Fibroblast of pulmonary artery (primary cell): ENCODE measurements at regions not wholly inside any gene's neighbourhood (a gene's known extent, or its start where the extent isn't known, plus 50 kb on each side); places are given as distances from the start of the nearest gene placed in this dataset.

ENCODE experiments used
- DNase-seq: peaks from one replicate; pipeline ENCODE4 v3.0.0-alpha.2; 2010; ENCODE audit warnings: low read depth
- H3K4me3 ChIP-seq: replicated peaks from 2 replicates; pipeline ENCODE4 v1.5.1; 2011; ENCODE audit warnings: low read depth, mild to moderate bottlenecking, control low read depth, low read length, moderate library complexity
- TF ChIP-seq, protein P1 (sequence below): IDR thresholded peaks from 2 replicates; pipeline ENCODE4 v1.5.1; 2011; ENCODE audit warnings: mild to moderate bottlenecking, control low read depth, low read length, inconsistent platforms; ENCODE audit errors: missing control alignments

GRCh38 chr3:14279626-14280061, 101.0 kb downstream of the LSM3 start:
- no peak overlapping the region for H3K4me3 ChIP-seq
- no peak for DNase-seq
- TF ChIP-seq, protein P1, sequence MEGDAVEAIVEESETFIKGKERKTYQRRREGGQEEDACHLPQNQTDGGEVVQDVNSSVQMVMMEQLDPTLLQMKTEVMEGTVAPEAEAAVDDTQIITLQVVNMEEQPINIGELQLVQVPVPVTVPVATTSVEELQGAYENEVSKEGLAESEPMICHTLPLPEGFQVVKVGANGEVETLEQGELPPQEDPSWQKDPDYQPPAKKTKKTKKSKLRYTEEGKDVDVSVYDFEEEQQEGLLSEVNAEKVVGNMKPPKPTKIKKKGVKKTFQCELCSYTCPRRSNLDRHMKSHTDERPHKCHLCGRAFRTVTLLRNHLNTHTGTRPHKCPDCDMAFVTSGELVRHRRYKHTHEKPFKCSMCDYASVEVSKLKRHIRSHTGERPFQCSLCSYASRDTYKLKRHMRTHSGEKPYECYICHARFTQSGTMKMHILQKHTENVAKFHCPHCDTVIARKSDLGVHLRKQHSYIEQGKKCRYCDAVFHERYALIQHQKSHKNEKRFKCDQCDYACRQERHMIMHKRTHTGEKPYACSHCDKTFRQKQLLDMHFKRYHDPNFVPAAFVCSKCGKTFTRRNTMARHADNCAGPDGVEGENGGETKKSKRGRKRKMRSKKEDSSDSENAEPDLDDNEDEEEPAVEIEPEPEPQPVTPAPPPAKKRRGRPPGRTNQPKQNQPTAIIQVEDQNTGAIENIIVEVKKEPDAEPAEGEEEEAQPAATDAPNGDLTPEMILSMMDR = no peak

- no peak for DNase-seq
- no peak overlapping the region for H3K4me3 ChIP-seq
- TF ChIP-seq, protein P1 = no peak
These were observed 101.7 kb downstream of the LSM3 start for GRCh38 chr3:14280326-14280725.

DNA sequence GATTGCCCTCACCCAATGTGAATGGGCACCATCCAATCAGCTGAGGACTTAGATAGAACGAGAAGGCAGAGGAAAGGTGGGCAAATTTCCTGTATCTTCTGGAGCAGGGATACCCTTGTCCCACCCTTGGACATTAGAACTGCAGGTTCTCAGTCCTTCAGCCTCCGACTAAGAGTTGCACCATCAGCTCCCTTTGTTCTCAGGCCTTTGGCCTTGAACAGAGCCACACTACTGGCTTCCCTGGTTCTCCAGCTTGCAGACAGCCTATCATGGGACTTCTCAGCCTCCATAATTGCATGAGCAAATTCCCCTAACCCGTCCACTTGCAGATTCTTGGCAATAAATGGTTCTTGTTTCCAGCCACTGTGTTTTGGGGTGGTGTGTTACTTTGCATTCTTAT, 102.4 kb downstream of the LSM3 start:
- no peak overlapping the region for H3K4me3 ChIP-seq
- no peak for DNase-seq
- TF ChIP-seq, protein P1 = no peak

GRCh38 chr3:14282001-14282705, 103.5 kb downstream of the LSM3 start:
- DNase-seq = no peak
- TF ChIP-seq, protein P1 = no peak
- H3K4me3 ChIP-seq = no peak overlapping the region

DNA sequence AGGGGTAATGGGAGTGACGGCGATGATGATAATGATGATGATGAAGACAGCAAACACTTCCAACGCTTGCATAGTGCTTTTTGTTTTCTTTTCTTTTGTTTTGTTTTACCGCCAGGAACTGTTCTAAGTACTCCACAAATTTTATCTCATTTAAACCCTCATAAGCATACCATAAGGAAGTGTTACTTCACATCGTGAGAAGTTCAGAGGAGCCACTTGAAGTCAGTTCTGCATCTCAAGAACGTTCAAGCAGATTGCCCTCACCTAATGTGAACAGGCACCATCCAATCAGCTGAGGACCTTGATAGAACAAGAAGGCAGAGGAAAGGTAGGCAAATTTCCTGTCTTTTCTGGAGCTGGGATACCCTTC, 104.1 kb downstream of the LSM3 start:
- no peak for DNase-seq
- H3K4me3 ChIP-seq = no peak overlapping the region
- TF ChIP-seq, protein P1 = no peak

- TF ChIP-seq, protein P1 = no peak
- DNase-seq = no peak
- H3K4me3 ChIP-seq = no peak overlapping the region
These were observed 104.6 kb downstream of the LSM3 start for GRCh38 chr3:14283092-14283812.
